Psoas muscle (tissue), 7 donors: ENCODE measurements at regions not wholly inside any gene's neighbourhood (a gene's known extent, or its start where the extent isn't known, plus 50 kb on each side); places are given as distances from the start of the nearest gene placed in this dataset.

Experiments used
- ATAC-seq, 4 donors: fragments of 200-7000 bp; cut with Tn5 transposase; one replicate each; pipeline ENCODE4 v1.9.1; 2020; ENCODE audit warnings: moderate library complexity in 3 of 4, mild to moderate bottlenecking in 2 of 4
- DNase-seq, 2 donors: peaks; one replicate each; pipeline ENCODE4 v3.0.0-alpha.2; 2020
- H3K27ac ChIP-seq: fragments of 200-600 bp; one replicate; pipeline ENCODE4 v1.8.0; 2022
- H3K27me3 ChIP-seq, 3 donors: fragments of 200-600 bp in 1 of 3; one replicate each; pipeline versions ENCODE4 v1.6.1 to v1.8.0; 2013 to 2022; ENCODE audit warnings: low read length in 2 of 3, mild to moderate bottlenecking in 2 of 3, moderate library complexity in 1 of 3; ENCODE audit not compliant: insufficient read depth in 3 of 3
- H3K36me3 ChIP-seq, 2 donors: fragments of 200-600 bp in 1 of 2; one replicate each; pipeline versions ENCODE4 v1.6.1 to v1.8.0; 2013 to 2022; ENCODE audit warnings: low read depth in 1 of 2, mild to moderate bottlenecking in 1 of 2, moderate library complexity in 1 of 2; ENCODE audit not compliant: insufficient read depth in 1 of 2
- H3K4me1 ChIP-seq: fragments of 200-600 bp; one replicate; pipeline ENCODE4 v1.8.0; 2022
- H3K4me3 ChIP-seq: fragments of 200-600 bp; one replicate; pipeline ENCODE4 v1.8.0; 2022; ENCODE audit warnings: mild to moderate bottlenecking
- H3K9me3 ChIP-seq: fragments of 200-600 bp; one replicate; pipeline ENCODE4 v1.8.0; 2022
- CTCF ChIP-seq: fragments of 200-600 bp; IDR thresholded peaks from one replicate; pipeline ENCODE4 v1.8.0; 2022; ENCODE audit warnings: antibody characterized with exemption
- WGBS, 3 donors: extraction: QIAGEN DNeasy Blood & Tissue Kit; methylation state at CpG; one replicate each; pipeline versions ENCODE4 v1.1.6 to v1.1.7; 2013; 5-methylcytosine and 5-hydroxymethylcytosine counted together
- intact Hi-C, 2 donors: fragments of 100-400 bp; cut with DNase I; formaldehyde crosslinking; loops; one replicate each; pipeline versions ENCODE4 v1.11.0 to v1.14.2; 2022
- donor health status: healthy with polysubstance abuse.
- donor health status: DM: no; HTN: no; CAD: no; lungs with moderate emphysema.
- donor health status: Bipolar disorder and iron deficiency.
- donor health status: healthy.
- donor health status: DM: yes; HTN: yes; CAD: no.
- donor health status: DM: no; HTN: no; CAD: no.
- donor health status: DM: yes; HTN: yes; CAD: no.

- Histone ChIP-seq H3K36me3 (no peaks in the 10 kb centered on the region), H3K4me1 (no peaks in the 10 kb centered on the region), H3K27ac (no peak overlapping the region), H3K9me3 (no peaks in the 10 kb centered on the region), H3K27me3 (no peaks in the 10 kb centered on the region), H3K4me3 (no peak overlapping the region)
- intact Hi-C loops: no loop called here
- DNase-seq (no peak), ATAC-seq (no peak)
- no peak for TF ChIP-seq CTCF
- 67 to 92% (median 83%) methylated on average over 5 of the region's 5 CpGs for WGBS, 3 donors
Observed at GRCh38 chr15:91499774-91500383, 353.6 kb upstream of the SLCO3A1 start.

GRCh38 chr15:91508633-91509032, 344.9 kb upstream of the SLCO3A1 start:
- H3K36me3 ChIP-seq: no peaks in the 10 kb centered on the region
- ATAC-seq (no peak), DNase-seq (no peak)
- 80 to 92% (median 89%) methylated on average over 3 of the region's 3 CpGs for WGBS, 3 donors
- no peaks in the 10 kb centered on the region for H3K27me3 ChIP-seq
- H3K4me3 ChIP-seq: no peak overlapping the region
- TF ChIP-seq CTCF: no peak
- intact Hi-C loops: no loop called here
- H3K9me3 ChIP-seq: no peaks in the 10 kb centered on the region
- H3K27ac ChIP-seq: no peak overlapping the region
- H3K4me1 ChIP-seq: no peaks in the 10 kb centered on the region

GRCh38 chr15:91514147-91514546, 339.4 kb upstream of the SLCO3A1 start:
- no peak for DNase-seq
- no peaks in the 10 kb centered on the region for H3K9me3 ChIP-seq
- no peak for TF ChIP-seq CTCF
- intact Hi-C loops: no loop called here
- no peak for ATAC-seq
- no peak overlapping the region for H3K4me3 ChIP-seq
- H3K4me1 ChIP-seq: no peaks in the 10 kb centered on the region
- no peaks in the 10 kb centered on the region for H3K36me3 ChIP-seq
- no peaks in the 10 kb centered on the region for H3K27me3 ChIP-seq
- 54 to 60% (median 55%) methylated on average over 2 of the region's 2 CpGs for WGBS, 3 donors
- no peak overlapping the region for H3K27ac ChIP-seq

- Histone ChIP-seq H3K36me3 (no peaks in the 10 kb centered on the region), H3K9me3 (no peaks in the 10 kb centered on the region), H3K4me1 (no peaks in the 10 kb centered on the region), H3K4me3 (no peak overlapping the region), H3K27ac (no peak overlapping the region), H3K27me3 (no peaks in the 10 kb centered on the region)
- ATAC-seq (peak; percentile 67 to 79 (median 74)), DNase-seq (peak; percentile 66 to 68)
- TF ChIP-seq CTCF: no peak
- 42 to 47% (median 46%) methylated on average over 5 of the region's 5 CpGs for WGBS, 3 donors
- intact Hi-C loops: no loop called here
Observed at GRCh38 chr15:91515188-91515754, 338.2 kb upstream of the SLCO3A1 start.

GRCh38 chr15:91516866-91517265, 336.6 kb upstream of the SLCO3A1 start:
- intact Hi-C loops: no loop called here
- Histone ChIP-seq H3K4me3 (no peak overlapping the region), H3K4me1 (no peaks in the 10 kb centered on the region), H3K27me3 (no peaks in the 10 kb centered on the region), H3K27ac (no peak overlapping the region), H3K36me3 (no peaks in the 10 kb centered on the region), H3K9me3 (no peaks in the 10 kb centered on the region)
- TF ChIP-seq CTCF: no peak
- DNase-seq (no peak), ATAC-seq (no peak)
- WGBS, 3 donors: 56 to 63% (median 61%) methylated on average over 2 of the region's 2 CpGs
